HCT116 (cell line): ENCODE measurements at regions not wholly inside any gene's neighbourhood (a gene's known extent, or its start where the extent isn't known, plus 50 kb on each side); places are given as distances from the start of the nearest gene placed in this dataset.

Experiments
- ZFX ChIP-seq: fragments of 450-650 bp; IDR thresholded peaks from 2 replicates; pipeline ENCODE4 v1.6.1; 2017
- TF ChIP-seq, protein P1 (sequence below), 3 experiments: fragments of 200-600 bp in 1 of 3; sonication (generic) in 1 of 3; IDR thresholded peaks in 2 of 3; conservative IDR thresholded peaks in 1 of 3; 2 replicates each; pipeline ENCODE4 v1.5.1; 2012 to 2017; ENCODE audit warnings: low read depth in 2 of 3, low read length in 2 of 3, antibody characterized with exemption in 1 of 3, borderline replicate concordance in 1 of 3, control low read depth in 1 of 3, mild to moderate bottlenecking in 1 of 3, mixed read lengths in 1 of 3, mixed run types in 1 of 3, moderate library complexity in 1 of 3; ENCODE audit not compliant: insufficient read depth in 1 of 3

- TF ChIP-seq, protein P1, sequence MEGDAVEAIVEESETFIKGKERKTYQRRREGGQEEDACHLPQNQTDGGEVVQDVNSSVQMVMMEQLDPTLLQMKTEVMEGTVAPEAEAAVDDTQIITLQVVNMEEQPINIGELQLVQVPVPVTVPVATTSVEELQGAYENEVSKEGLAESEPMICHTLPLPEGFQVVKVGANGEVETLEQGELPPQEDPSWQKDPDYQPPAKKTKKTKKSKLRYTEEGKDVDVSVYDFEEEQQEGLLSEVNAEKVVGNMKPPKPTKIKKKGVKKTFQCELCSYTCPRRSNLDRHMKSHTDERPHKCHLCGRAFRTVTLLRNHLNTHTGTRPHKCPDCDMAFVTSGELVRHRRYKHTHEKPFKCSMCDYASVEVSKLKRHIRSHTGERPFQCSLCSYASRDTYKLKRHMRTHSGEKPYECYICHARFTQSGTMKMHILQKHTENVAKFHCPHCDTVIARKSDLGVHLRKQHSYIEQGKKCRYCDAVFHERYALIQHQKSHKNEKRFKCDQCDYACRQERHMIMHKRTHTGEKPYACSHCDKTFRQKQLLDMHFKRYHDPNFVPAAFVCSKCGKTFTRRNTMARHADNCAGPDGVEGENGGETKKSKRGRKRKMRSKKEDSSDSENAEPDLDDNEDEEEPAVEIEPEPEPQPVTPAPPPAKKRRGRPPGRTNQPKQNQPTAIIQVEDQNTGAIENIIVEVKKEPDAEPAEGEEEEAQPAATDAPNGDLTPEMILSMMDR (IDR thresholded peaks at IDR 0.05 in 2 of 3, conservative IDR thresholded peaks at IDR 0.05 in 1 of 3; ENCODE audit: borderline replicate concordance in 1 of 3, insufficient read depth in 1 of 3, low read depth in 2 of 3, low read length in 2 of 3) = no peak
- TF ChIP-seq ZFX = no peak
Observed at GRCh38 chr16:54365990-54366634, 79.5 kb upstream of the IRX3 start.
